ENCODE measurements at regions not wholly inside any gene's neighbourhood (a gene's known extent, or its start where the extent isn't known, plus 50 kb on each side); places are given as distances from the start of the nearest gene placed in this dataset.

DNA sequence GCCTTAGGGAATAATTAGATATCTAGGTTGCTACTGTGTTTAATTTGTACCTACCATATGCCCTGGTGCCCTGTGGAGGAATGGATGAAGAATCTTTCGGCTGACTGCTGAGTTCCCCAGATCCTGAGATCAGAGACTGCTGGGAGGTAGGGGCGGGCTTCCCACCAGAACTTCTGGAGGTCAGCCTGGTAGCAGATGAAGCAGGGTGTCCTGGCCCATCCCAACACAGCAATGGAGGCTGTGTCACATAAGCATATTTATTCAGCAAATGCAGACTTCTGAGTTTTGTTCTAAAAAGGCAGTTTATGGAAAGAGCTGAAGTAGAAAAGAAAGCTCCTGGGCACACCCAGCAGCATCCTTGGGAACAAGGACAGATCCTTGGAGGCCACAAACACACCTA lies 74.0 kb downstream of the KRTAP19-8 start:
- TF ChIP-seq CTCF (conservative IDR thresholded peaks at IDR 0.05; ENCODE audit: low read length) (no peak), EZH2phosphoT487 (IDR thresholded peaks at IDR 0.05; ENCODE audit: borderline replicate concordance) (no peak)
